Ovary (tissue), 3 donors: ENCODE measurements at regions not wholly inside any gene's neighbourhood (a gene's known extent, or its start where the extent isn't known, plus 50 kb on each side); places are given as distances from the start of the nearest gene placed in this dataset.

Source experiments
- CTCF ChIP-seq, 3 donors: fragments of 450-650 bp in 2 of 3; fragments of 200-600 bp in 1 of 3; IDR thresholded peaks; one replicate each; pipeline versions ENCODE4 v1.5.1 to v1.8.0; 2016 to 2022; ENCODE audit warnings: antibody characterized with exemption in 3 of 3, mild to moderate bottlenecking in 1 of 3
- EP300 ChIP-seq: sonication (generic); formaldehyde crosslinking; IDR thresholded peaks from one replicate; pipeline ENCODE4 v1.6.1; 2017; ENCODE audit warnings: antibody characterized with exemption
- donor health status: DM: no; HTN: no; CAD: no.

GRCh38 chr6:117078624-117079023 is 186.7 kb upstream of the VGLL2 start:
- TF ChIP-seq CTCF (IDR thresholded peaks at IDR 0.05): no peak
- TF ChIP-seq EP300: no peak
